Body of pancreas (tissue), 4 donors: ENCODE measurements at regions not wholly inside any gene's neighbourhood (a gene's known extent, or its start where the extent isn't known, plus 50 kb on each side); places are given as distances from the start of the nearest gene placed in this dataset.
"Not testable (repeated sequence)": the region's sequence is repeated elsewhere in the genome, so short reads cannot be mapped to it uniquely, and the experiment has no call there.

ENCODE experiments used
- ATAC-seq: fragments of 150-250 bp; one replicate; pipeline ENCODE4 v1.9.1; 2016
- DNase-seq, 4 donors: peaks; one replicate each; pipeline ENCODE4 v3.0.0-alpha.2; 2019
- H3K27ac ChIP-seq, 4 donors: fragments of 200-600 bp; sonication (generic); 1 replicate in 3 of 4; 2 replicates in 1 of 4; pipeline versions ENCODE4 v1.5.1 to v1.6.1; 2016 to 2019; ENCODE audit warnings: mild to moderate bottlenecking in 1 of 4, mixed read lengths in 1 of 4, moderate library complexity in 1 of 4
- H3K27me3 ChIP-seq, 2 donors: fragments of 200-600 bp; sonication (generic); one replicate each; pipeline ENCODE4 v1.6.0; 2016; ENCODE audit warnings: mild to moderate bottlenecking in 1 of 2
- H3K36me3 ChIP-seq, 2 donors: fragments of 200-600 bp; sonication (generic); replicated peaks in 1 of 2; 2 replicates each; pipeline ENCODE4 v1.5.1; 2016; ENCODE audit warnings: low read depth in 2 of 2; ENCODE audit not compliant: insufficient read depth in 1 of 2
- H3K4me1 ChIP-seq: fragments of 200-600 bp; sonication (generic); one replicate; pipeline ENCODE4 v1.6.0; 2016
- H3K4me3 ChIP-seq, 2 donors: fragments of 200-600 bp; sonication (generic); 1 replicate in 1 of 2; 2 replicates in 1 of 2; pipeline ENCODE4 v1.5.1; 2016 to 2019
- H3K9me3 ChIP-seq, 3 donors: fragments of 200-600 bp; sonication (generic); 1 replicate in 2 of 3; 2 replicates in 1 of 3; pipeline ENCODE4 v1.5.1; 2016
- CTCF ChIP-seq, 7 experiments: fragments of 450-650 bp in 4 of 7; fragments of 200-600 bp in 3 of 7; sonication (generic) in 3 of 7; IDR thresholded peaks; one replicate each; pipeline ENCODE4 v1.5.1; 2016 to 2019; ENCODE audit warnings: antibody characterized with exemption in 7 of 7
- POLR2A ChIP-seq, 3 donors: fragments of 450-650 bp; IDR thresholded peaks; one replicate each; pipeline ENCODE4 v1.6.1; 2016; ENCODE audit warnings: antibody characterized with exemption in 3 of 3, mild to moderate bottlenecking in 2 of 3
- WGBS, 2 donors: methylation state at CpG; one replicate each; pipeline ENCODE4 v1.1.5; 2017; 5-methylcytosine and 5-hydroxymethylcytosine counted together
- intact Hi-C: fragments of 100-400 bp; cut with DNase I; formaldehyde crosslinking; loops from one replicate; pipeline ENCODE4 v1.15.1; 2023

DNA sequence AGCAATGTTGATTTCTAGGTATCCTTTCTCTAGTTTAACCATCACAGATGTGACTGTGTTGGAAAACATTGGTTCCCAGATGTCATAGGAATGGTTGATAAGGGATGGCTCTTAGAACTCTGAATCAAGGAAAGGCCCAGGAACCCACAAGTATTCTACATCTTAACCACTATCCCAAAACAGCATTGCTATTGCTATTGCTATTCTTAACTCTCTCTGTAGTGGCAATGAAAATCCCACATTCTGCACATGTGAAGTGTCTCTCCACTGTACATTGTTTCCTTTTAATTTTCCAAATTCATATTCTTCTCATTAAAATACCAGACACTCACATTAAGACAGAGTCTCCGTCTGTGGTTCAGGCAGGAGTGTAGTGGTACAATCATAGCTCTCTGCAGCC is 420.4 kb upstream of the RUNX1 start:
- no peaks in the 10 kb centered on the region for H3K27me3 ChIP-seq
- H3K4me3 ChIP-seq = no peak overlapping the region
- DNase-seq (no peak), ATAC-seq (no peak)
- H3K9me3 ChIP-seq = no peaks in the 10 kb centered on the region
- no peaks in the 10 kb centered on the region for H3K36me3 ChIP-seq
- 87 to 95% methylated on average over 1 of the region's 1 CpG for WGBS, 2 donors
- TF ChIP-seq CTCF (IDR thresholded peaks at IDR 0.05) (no peak), POLR2A (IDR thresholded peaks at IDR 0.05) (no peak)
- H3K27ac ChIP-seq = no peak overlapping the region
- H3K4me1 ChIP-seq = no peaks in the 10 kb centered on the region
- intact Hi-C loops = no loop called here

GRCh38 chr21:35468991-35469390 is 419.9 kb upstream of the RUNX1 start:
- Histone ChIP-seq H3K4me1 (no peaks in the 10 kb centered on the region), H3K27me3 (no peaks in the 10 kb centered on the region), H3K27ac (no peak overlapping the region), H3K36me3 (no peaks in the 10 kb centered on the region), H3K4me3 (no peak overlapping the region), H3K9me3 (no peaks in the 10 kb centered on the region)
- 56 to 57% methylated on average over 5 of the region's 5 CpGs for WGBS, 2 donors
- DNase-seq (no peak), ATAC-seq (no peak)
- no peak for TF ChIP-seq CTCF (IDR thresholded peaks at IDR 0.05)
- no peak for TF ChIP-seq POLR2A (IDR thresholded peaks at IDR 0.05)
- intact Hi-C loops = no loop called here

- Histone ChIP-seq H3K27ac (no peak overlapping the region), H3K9me3 (no peaks in the 10 kb centered on the region), H3K4me1 (no peaks in the 10 kb centered on the region), H3K27me3 (no peaks in the 10 kb centered on the region), H3K4me3 (no peak overlapping the region), H3K36me3 (no peaks in the 10 kb centered on the region)
- 74 to 92% methylated on average over 2 of the region's 2 CpGs for WGBS, 2 donors
- ATAC-seq (no peak), DNase-seq (no peak)
- intact Hi-C loops = no loop called here
- TF ChIP-seq POLR2A (IDR thresholded peaks at IDR 0.05) (no peak), CTCF (IDR thresholded peaks at IDR 0.05) (no peak)
These were observed 418.5 kb upstream of the RUNX1 start for GRCh38 chr21:35467566-35467965.

DNA sequence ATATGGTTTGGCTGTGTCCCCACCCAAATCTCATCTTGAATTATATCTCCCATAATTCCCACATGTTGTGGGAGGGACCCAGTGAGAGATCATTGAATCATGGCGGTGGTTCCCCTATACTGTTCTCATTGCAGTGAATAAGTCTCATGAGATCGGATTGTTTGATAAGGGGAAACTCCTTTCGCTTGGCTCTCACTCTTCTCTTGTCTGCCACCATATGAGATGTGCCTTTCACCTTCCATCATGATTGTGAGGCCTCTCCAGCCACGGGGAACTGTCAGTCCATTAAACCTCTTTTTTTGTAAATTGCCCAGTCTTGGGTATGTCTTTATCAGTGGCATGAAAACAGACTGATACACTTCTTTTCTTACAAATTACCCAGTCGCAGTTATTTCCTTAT is 417.6 kb upstream of the RUNX1 start:
- ATAC-seq, H3K4me1 ChIP-seq, H3K9me3 ChIP-seq, intact Hi-C loops, DNase-seq, H3K27ac ChIP-seq, H3K4me3 ChIP-seq, H3K36me3 ChIP-seq, H3K27me3 ChIP-seq: not testable (repeated sequence)
- WGBS, 2 donors = 84 to 90% methylated on average over 5 of the region's 5 CpGs

DNA sequence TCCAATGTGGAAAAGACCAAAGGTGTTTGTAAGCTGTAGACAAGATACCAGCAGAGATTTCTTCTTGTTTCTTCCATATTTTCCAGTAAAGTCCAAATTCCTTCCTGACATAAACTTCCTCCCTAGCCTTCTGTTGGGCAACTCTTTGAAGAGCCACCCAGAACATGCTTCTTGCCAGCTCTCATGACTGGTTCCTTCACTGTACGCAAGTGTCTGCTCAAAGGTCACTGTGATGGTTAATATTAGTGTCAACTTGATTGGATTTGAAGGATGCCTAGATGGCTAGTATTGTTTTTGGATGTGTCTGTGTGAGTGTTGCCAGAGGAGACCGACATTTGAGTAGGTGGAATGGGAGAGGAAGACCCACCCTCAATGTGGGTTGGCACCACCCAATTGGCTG is 416.6 kb upstream of the RUNX1 start:
- no peak overlapping the region for H3K27ac ChIP-seq
- H3K9me3 ChIP-seq = no peaks in the 10 kb centered on the region
- no peaks in the 10 kb centered on the region for H3K27me3 ChIP-seq
- no peak overlapping the region for H3K4me3 ChIP-seq
- WGBS, 2 donors = 88 to 96% methylated on average over 2 of the region's 2 CpGs
- H3K36me3 ChIP-seq = no peaks in the 10 kb centered on the region
- H3K4me1 ChIP-seq = no peaks in the 10 kb centered on the region
- intact Hi-C loops = no loop called here
- TF ChIP-seq POLR2A (IDR thresholded peaks at IDR 0.05) = no peak
- no peak for TF ChIP-seq CTCF (IDR thresholded peaks at IDR 0.05)
- ATAC-seq = no peak
- no peak for DNase-seq
